22Rv1 (cell line): ENCODE measurements at regions not wholly inside any gene's neighbourhood (a gene's known extent, or its start where the extent isn't known, plus 50 kb on each side); places are given as distances from the start of the nearest gene placed in this dataset.

Experiments used
- ZFX ChIP-seq: fragments of 450-650 bp; IDR thresholded peaks from 2 replicates; pipeline ENCODE4 v1.6.1; 2017; ENCODE audit warnings: antibody characterized with exemption, borderline replicate concordance
- TF ChIP-seq, protein P1 (sequence below): fragments of 450-650 bp; IDR thresholded peaks from 2 replicates; pipeline ENCODE4 v1.5.1; 2017; ENCODE audit warnings: mild to moderate bottlenecking

DNA sequence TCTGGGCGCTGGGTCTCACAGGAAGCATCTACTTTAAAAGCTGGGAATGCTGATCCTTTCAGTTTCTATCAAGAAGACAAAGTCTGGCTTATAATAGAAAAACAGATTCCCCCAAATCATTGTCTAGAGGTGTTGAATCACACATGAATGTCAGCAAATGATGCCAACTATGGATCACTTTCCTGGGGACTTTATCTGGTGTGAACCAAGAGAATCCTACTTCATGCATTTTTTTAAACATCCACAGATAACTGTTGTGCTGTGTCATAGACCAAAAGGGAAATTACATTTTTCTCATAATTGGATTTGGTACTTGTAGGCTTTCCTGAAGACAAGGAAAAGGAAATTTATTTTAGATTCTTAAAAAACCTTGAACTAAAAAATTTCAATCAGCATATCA lies 132.7 kb downstream of the CD47 start:
- TF ChIP-seq, protein P1, sequence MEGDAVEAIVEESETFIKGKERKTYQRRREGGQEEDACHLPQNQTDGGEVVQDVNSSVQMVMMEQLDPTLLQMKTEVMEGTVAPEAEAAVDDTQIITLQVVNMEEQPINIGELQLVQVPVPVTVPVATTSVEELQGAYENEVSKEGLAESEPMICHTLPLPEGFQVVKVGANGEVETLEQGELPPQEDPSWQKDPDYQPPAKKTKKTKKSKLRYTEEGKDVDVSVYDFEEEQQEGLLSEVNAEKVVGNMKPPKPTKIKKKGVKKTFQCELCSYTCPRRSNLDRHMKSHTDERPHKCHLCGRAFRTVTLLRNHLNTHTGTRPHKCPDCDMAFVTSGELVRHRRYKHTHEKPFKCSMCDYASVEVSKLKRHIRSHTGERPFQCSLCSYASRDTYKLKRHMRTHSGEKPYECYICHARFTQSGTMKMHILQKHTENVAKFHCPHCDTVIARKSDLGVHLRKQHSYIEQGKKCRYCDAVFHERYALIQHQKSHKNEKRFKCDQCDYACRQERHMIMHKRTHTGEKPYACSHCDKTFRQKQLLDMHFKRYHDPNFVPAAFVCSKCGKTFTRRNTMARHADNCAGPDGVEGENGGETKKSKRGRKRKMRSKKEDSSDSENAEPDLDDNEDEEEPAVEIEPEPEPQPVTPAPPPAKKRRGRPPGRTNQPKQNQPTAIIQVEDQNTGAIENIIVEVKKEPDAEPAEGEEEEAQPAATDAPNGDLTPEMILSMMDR = no peak
- TF ChIP-seq ZFX = no peak
